ENCODE measurements at regions not wholly inside any gene's neighbourhood (a gene's known extent, or its start where the extent isn't known, plus 50 kb on each side); places are given as distances from the start of the nearest gene placed in this dataset.

DNA sequence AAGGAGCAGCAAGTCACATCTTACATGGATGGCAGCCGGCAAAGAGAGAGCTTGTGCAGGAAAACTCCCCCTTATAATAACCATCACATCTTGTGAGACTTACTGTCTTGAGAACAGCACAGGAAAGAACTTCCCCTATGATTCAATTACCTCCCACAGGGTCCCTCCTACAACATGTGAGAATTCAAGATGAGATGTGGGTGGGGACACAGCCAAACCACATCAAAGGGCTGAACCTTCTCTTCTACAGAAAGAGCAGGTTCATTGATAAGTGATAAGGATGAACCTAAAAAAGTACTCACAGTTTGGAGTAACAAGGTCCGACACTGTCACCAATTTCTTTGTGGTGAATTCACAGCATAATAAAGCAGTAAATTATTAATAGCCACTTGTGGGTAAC is 422.2 kb upstream of the FSIP2 start:
- POLR2A ChIA-PET, result no interaction called here

DNA sequence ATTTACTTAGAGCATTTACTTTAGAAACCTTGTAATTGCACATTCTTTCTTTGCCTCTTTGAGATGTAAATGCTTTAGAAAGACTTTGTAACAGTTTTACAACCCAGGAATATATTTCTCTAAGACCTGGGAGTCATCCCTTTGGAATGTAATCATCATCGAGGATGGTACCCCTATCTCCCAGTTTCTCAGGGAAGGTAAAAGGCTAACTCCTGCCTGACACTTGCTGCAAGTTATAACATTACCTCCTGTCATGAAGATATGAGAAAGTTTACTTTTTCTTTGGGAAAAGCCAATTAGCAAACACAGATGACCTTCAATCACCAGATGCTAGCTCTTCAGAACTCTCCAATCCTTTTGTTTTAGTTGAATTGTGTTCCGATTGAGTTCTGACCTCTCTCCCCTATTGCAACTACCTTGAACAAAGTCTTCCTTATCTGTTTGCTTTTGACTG is 420.3 kb upstream of the FSIP2 start:
- Histone ChIP-seq H3K4me2 (ENCODE audit: low read length) (no peak overlapping the region), H3K27ac (ENCODE audit: low read depth, low read length, poor library complexity, severe bottlenecking) (no peak overlapping the region), H3K79me2 (ENCODE audit: insufficient read depth, low read depth, low read length) (no peaks in the 10 kb centered on the region), H4K20me1 (ENCODE audit: insufficient read depth, low read length) (no peaks in the 10 kb centered on the region), H3K9me3 (ENCODE audit: low read length) (no peaks in the 10 kb centered on the region), H3K9me2 (ENCODE audit: insufficient read depth, low read length) (no peaks in the 10 kb centered on the region), H3K4me3 (ENCODE audit: low read depth, low read length, poor library complexity, severe bottlenecking) (no peak overlapping the region), H2AFZ (ENCODE audit: low read length) (no peak overlapping the region), H3K36me3 (ENCODE audit: insufficient read depth, low read length) (no peaks in the 10 kb centered on the region), H3K4me1 (ENCODE audit: insufficient read depth, low read length, poor library complexity, severe bottlenecking) (no peaks in the 10 kb centered on the region)
- ChIA-PET CTCF (ENCODE audit: unreplicated experiment) (no interaction called here), POLR2A (interaction anchor here (0.7 kb wide), 1 partner anchor 67 kb away, joined by 5 read pairs; no protein-coding TSS in a partner anchor)
- TF ChIP-seq, protein P1, sequence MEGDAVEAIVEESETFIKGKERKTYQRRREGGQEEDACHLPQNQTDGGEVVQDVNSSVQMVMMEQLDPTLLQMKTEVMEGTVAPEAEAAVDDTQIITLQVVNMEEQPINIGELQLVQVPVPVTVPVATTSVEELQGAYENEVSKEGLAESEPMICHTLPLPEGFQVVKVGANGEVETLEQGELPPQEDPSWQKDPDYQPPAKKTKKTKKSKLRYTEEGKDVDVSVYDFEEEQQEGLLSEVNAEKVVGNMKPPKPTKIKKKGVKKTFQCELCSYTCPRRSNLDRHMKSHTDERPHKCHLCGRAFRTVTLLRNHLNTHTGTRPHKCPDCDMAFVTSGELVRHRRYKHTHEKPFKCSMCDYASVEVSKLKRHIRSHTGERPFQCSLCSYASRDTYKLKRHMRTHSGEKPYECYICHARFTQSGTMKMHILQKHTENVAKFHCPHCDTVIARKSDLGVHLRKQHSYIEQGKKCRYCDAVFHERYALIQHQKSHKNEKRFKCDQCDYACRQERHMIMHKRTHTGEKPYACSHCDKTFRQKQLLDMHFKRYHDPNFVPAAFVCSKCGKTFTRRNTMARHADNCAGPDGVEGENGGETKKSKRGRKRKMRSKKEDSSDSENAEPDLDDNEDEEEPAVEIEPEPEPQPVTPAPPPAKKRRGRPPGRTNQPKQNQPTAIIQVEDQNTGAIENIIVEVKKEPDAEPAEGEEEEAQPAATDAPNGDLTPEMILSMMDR (conservative IDR thresholded peaks at IDR 0.05; ENCODE audit: low read length), result no peak
- no peak for TF ChIP-seq EZH2phosphoT487 (IDR thresholded peaks at IDR 0.05; ENCODE audit: borderline replicate concordance, low read depth, low read length)
- no peak for DNase-seq (ENCODE audit: low spot score)
- no TSS peak for BruUV-seq (replicated peaks)
- intact Hi-C loops (cut with micrococcal nuclease; ENCODE audit: unreplicated experiment), result no loop called here

More for the DNA sequence above, 422.2 kb upstream of the FSIP2 start:
- intact Hi-C loops (cut with micrococcal nuclease; ENCODE audit: unreplicated experiment), result no loop called here
- no peak for DNase-seq (ENCODE audit: low spot score)
- no TSS peak for BruUV-seq (replicated peaks)
- H3K9me3 ChIP-seq (ENCODE audit: low read length), result no peaks in the 10 kb centered on the region
- no peaks in the 10 kb centered on the region for H3K9me2 ChIP-seq (ENCODE audit: insufficient read depth, low read length)
- CTCF ChIA-PET (ENCODE audit: unreplicated experiment), result no interaction called here
- H3K4me2 ChIP-seq (ENCODE audit: low read length), result no peak overlapping the region
- H3K36me3 ChIP-seq (ENCODE audit: insufficient read depth, low read length), result no peaks in the 10 kb centered on the region
- H3K4me3 ChIP-seq (ENCODE audit: low read depth, low read length, poor library complexity, severe bottlenecking), result no peak overlapping the region
- no peak overlapping the region; the same call in 1 of the 2 replicates for H2AFZ ChIP-seq (ENCODE audit: low read length)
- H3K27ac ChIP-seq (ENCODE audit: low read depth, low read length, poor library complexity, severe bottlenecking), result no peak overlapping the region
- H3K79me2 ChIP-seq (ENCODE audit: insufficient read depth, low read depth, low read length), result no peaks in the 10 kb centered on the region
- H3K4me1 ChIP-seq (ENCODE audit: insufficient read depth, low read length, poor library complexity, severe bottlenecking), result no peaks in the 10 kb centered on the region
- no peaks in the 10 kb centered on the region for H4K20me1 ChIP-seq (ENCODE audit: insufficient read depth, low read length)
- TF ChIP-seq, protein P1 (conservative IDR thresholded peaks at IDR 0.05; ENCODE audit: low read length), result no peak
- TF ChIP-seq EZH2phosphoT487 (IDR thresholded peaks at IDR 0.05; ENCODE audit: borderline replicate concordance, low read depth, low read length), result no peak

DNA sequence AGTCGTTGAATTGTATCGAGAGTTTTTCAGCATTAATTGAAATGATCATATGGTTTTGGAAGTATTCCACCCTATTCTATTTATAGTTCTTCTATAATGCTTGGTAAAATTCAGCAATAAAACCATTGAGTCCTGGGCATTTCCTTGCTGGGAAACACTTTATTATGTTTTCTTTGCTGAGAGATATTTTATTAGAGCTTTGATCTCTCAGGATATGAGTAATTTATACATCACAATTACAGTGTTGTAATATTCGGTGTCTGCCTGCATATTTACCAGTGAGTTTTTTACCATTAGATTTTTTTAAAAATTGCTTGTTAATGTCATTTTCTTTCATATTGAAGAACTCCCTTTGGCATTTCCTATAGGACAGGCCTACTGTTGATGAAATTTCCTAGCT is 402.7 kb upstream of the FSIP2 start:
- ChIA-PET POLR2A (no interaction called here), CTCF (ENCODE audit: unreplicated experiment) (no interaction called here)
- no TSS peak for BruUV-seq (replicated peaks)
- Histone ChIP-seq H2AFZ (ENCODE audit: low read length) (no peak overlapping the region), H4K20me1 (ENCODE audit: insufficient read depth, low read length) (no peaks in the 10 kb centered on the region), H3K4me1 (ENCODE audit: insufficient read depth, low read length, poor library complexity, severe bottlenecking) (no peaks in the 10 kb centered on the region), H3K9me3 (ENCODE audit: low read length) (no peaks in the 10 kb centered on the region), H3K4me2 (ENCODE audit: low read length) (no peak overlapping the region), H3K4me3 (ENCODE audit: low read depth, low read length, poor library complexity, severe bottlenecking) (no peak overlapping the region), H3K36me3 (ENCODE audit: insufficient read depth, low read length) (no peaks in the 10 kb centered on the region), H3K27ac (ENCODE audit: low read depth, low read length, poor library complexity, severe bottlenecking) (no peak overlapping the region), H3K9me2 (ENCODE audit: insufficient read depth, low read length) (no peaks in the 10 kb centered on the region), H3K79me2 (ENCODE audit: insufficient read depth, low read depth, low read length) (no peaks in the 10 kb centered on the region)
- TF ChIP-seq EZH2phosphoT487 (IDR thresholded peaks at IDR 0.05; ENCODE audit: borderline replicate concordance, low read depth, low read length), result no peak
- TF ChIP-seq, protein P1 (conservative IDR thresholded peaks at IDR 0.05; ENCODE audit: low read length), result no peak
- no peak for DNase-seq (ENCODE audit: low spot score)
- intact Hi-C loops (cut with micrococcal nuclease; ENCODE audit: unreplicated experiment), result no loop called here
